Coronary artery (tissue), 2 donors: ENCODE measurements at regions not wholly inside any gene's neighbourhood (a gene's known extent, or its start where the extent isn't known, plus 50 kb on each side); places are given as distances from the start of the nearest gene placed in this dataset.

Source experiments
- DNase-seq: peaks from one replicate; pipeline ENCODE4 v3.0.0-alpha.2; 2017; ENCODE audit warnings: low spot score
- H3K27ac ChIP-seq, 2 donors: fragments of 200-600 bp; sonication (generic); one replicate each; pipeline ENCODE4 v1.5.1; 2016 to 2019
- H3K4me3 ChIP-seq: fragments of 200-600 bp; sonication (generic); 2 replicates; pipeline ENCODE4 v1.5.1; 2016; ENCODE audit warnings: mild to moderate bottlenecking, moderate library complexity
- TF ChIP-seq, protein P1 (sequence below): fragments of 200-600 bp; sonication (generic); IDR thresholded peaks from one replicate; pipeline ENCODE4 v1.5.1; 2019; ENCODE audit warnings: antibody characterized with exemption

DNA sequence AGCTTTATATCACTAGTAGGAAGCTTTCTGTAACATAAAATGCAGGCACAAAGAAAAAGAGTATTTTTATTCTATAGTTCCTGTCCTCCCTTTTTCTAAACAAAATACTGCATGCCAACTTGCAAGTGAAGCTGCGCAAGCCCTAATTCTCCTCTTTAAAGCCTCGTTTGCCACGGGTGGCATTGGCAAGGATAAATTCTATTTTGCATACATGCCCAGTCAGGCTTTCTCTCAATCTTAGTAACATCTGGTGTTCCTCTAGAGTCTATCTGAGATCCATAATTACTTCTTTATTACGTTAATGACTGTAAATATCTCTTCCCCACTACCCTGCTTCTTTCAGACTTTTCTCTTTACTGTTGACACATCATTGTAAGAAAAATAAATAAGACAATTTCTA, 97.1 kb upstream of the DAAM1 start:
- Histone ChIP-seq H3K4me3 (no peak overlapping the region), H3K27ac (no peak overlapping the region)
- TF ChIP-seq, protein P1, sequence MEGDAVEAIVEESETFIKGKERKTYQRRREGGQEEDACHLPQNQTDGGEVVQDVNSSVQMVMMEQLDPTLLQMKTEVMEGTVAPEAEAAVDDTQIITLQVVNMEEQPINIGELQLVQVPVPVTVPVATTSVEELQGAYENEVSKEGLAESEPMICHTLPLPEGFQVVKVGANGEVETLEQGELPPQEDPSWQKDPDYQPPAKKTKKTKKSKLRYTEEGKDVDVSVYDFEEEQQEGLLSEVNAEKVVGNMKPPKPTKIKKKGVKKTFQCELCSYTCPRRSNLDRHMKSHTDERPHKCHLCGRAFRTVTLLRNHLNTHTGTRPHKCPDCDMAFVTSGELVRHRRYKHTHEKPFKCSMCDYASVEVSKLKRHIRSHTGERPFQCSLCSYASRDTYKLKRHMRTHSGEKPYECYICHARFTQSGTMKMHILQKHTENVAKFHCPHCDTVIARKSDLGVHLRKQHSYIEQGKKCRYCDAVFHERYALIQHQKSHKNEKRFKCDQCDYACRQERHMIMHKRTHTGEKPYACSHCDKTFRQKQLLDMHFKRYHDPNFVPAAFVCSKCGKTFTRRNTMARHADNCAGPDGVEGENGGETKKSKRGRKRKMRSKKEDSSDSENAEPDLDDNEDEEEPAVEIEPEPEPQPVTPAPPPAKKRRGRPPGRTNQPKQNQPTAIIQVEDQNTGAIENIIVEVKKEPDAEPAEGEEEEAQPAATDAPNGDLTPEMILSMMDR, result no peak
- no peak for DNase-seq

DNA sequence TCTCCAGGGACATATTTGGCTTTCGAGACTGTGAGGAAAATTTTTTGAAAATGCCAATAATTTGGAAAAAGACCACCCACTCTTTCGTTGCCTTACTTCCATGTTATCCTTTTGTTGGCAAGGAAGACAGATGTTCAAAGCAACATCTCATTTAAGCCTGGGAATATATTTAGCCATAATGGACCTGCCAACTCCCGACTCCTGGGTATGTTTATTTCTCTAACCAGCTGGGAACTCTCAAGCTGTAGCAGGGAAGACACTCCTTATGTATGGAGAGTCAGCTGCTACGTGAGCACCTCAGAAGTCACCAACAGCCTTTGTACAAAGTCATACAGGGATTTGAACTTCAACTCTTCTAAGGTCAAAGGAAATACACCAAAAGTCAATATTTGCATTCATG, 96.5 kb upstream of the DAAM1 start:
- H3K4me3 ChIP-seq, result no peak overlapping the region
- DNase-seq, result no peak
- H3K27ac ChIP-seq, result no peak overlapping the region
- TF ChIP-seq, protein P1, result no peak

DNA sequence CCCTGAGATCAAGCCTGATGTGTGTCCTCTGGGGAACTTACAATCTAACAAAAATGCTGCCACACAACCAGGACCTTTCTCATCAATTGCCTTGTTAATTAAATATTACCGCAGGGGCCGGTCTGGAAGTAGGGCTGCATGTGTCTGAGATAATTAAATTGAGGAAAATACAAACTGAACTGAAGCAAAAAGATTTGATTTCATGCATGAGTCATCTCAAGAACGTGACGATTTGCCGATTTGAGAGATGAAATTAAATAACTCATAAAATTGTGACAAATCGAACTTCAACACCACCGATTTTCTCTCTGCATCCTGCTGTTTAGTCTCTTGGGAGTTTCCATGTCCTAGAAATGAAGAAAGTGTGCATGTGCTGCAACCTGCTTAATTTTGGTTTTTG, 94.6 kb upstream of the DAAM1 start:
- DNase-seq, result no peak
- H3K27ac ChIP-seq, result no peak overlapping the region
- TF ChIP-seq, protein P1, result no peak
- no peak overlapping the region for H3K4me3 ChIP-seq

DNA sequence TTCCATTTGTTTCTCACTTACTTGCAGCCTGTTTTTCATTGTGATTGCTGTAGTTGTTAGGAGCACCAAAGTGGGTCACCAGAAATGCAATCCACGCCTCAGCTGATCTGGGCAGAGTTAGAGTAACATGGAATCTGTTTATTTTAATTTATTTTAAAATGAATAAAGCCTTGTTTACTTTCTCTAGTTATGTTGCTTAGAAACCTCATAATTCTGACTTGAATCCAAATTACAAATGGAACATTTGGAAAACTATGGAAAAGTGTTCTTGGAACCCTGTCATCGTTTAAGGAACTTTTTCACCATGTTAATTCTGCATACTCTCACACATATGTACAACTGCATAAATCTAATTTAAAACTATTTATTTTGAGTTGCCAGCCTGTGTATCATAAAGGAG, 92.2 kb upstream of the DAAM1 start:
- TF ChIP-seq, protein P1, result no peak
- DNase-seq, result no peak
- Histone ChIP-seq H3K27ac (no peak overlapping the region), H3K4me3 (no peak overlapping the region)

DNA sequence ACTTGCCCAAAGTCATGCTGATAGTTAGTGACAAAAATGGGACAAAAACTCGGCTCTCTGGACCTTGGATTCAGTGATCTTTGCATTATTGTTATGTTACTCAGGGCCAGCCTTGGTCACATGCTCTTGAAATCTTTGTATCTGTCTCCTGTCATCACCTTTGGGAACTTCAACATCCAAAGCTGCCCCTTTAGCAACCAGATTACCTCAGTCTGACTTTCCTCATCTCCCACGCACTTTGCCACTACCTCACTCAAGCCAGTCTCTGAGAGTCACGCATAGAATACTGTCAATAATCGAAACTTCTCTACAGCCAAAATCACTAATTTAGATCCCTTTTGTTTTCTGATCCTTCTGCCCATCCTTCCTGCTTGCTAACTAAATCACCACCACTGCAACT, 90.8 kb upstream of the DAAM1 start:
- no peak overlapping the region for H3K4me3 ChIP-seq
- DNase-seq, result no peak
- no peak overlapping the region for H3K27ac ChIP-seq

DNA sequence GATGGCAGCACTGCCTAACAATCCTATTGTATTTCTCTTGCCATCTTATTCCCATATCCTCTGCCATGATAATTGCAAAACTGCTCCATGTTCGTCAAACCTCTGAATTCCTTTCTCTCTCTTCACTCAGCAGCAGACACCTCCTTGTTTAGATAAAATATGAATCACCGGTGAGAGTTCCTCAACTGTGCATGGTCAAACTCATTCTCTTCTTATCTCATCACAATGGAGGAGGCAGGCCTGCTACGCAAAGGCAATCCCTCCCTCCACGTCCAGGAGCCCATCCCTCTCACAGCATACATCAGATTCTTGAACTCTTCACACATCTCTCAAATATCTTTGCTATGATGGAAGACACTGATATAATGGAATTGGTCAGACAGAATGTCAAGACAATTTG, 90.1 kb upstream of the DAAM1 start:
- DNase-seq, result no peak
- Histone ChIP-seq H3K27ac (no peak overlapping the region), H3K4me3 (no peak overlapping the region)
- TF ChIP-seq, protein P1, result no peak

More for the DNA sequence above, 90.8 kb upstream of the DAAM1 start:
- TF ChIP-seq, protein P1, result no peak

DNA sequence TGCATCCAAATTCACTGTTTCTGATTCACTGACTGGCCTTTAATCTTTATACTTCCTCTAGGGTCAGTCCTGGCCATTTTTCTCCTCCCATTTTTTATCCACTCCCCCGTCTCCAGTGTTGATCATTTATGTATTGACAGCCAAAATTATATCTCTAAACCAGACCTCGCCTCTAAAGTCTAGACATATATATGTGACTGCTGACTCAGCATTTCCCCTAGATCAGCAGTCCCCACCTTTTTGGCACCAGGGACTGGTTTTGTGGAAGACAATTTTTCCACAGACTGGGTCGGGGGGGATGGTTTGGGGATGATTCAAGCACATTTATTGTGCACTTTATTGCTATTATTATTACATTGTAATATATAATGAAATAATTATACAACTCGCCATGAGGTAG, 88.3 kb upstream of the DAAM1 start:
- Histone ChIP-seq H3K27ac (no peak overlapping the region), H3K4me3 (no peak overlapping the region)
- DNase-seq, result no peak
- TF ChIP-seq, protein P1, result no peak
